ENCODE measurements at regions not wholly inside any gene's neighbourhood (a gene's known extent, or its start where the extent isn't known, plus 50 kb on each side); places are given as distances from the start of the nearest gene placed in this dataset.

DNA sequence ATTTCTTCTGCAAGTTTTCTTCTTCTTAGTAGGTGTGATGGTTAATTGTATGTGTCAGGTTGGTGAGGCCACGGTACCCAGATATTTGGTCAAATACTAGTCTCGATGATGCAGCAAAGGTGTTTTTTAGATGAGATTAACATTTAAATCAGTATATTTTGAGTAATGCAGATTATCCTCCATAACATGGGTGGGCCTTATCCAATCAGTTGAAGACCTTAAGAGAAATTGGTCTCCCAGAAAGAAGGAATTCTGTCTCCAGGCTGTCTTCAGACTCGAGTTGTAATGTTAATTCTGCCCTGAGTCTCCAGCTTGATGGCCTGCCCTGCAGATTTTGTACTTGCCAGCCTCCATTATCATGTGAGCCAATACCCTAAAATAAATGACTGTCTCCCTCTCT, 122.5 kb upstream of the TSPAN5 start:
- TF ChIP-seq, protein P1, sequence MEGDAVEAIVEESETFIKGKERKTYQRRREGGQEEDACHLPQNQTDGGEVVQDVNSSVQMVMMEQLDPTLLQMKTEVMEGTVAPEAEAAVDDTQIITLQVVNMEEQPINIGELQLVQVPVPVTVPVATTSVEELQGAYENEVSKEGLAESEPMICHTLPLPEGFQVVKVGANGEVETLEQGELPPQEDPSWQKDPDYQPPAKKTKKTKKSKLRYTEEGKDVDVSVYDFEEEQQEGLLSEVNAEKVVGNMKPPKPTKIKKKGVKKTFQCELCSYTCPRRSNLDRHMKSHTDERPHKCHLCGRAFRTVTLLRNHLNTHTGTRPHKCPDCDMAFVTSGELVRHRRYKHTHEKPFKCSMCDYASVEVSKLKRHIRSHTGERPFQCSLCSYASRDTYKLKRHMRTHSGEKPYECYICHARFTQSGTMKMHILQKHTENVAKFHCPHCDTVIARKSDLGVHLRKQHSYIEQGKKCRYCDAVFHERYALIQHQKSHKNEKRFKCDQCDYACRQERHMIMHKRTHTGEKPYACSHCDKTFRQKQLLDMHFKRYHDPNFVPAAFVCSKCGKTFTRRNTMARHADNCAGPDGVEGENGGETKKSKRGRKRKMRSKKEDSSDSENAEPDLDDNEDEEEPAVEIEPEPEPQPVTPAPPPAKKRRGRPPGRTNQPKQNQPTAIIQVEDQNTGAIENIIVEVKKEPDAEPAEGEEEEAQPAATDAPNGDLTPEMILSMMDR (conservative IDR thresholded peaks at IDR 0.05), result no peak
- no peak for TF ChIP-seq ZFX (IDR thresholded peaks at IDR 0.05)
